DMS53 treated with DMSO at 0.1 percent for 48 hours (cell line): ENCODE measurements at regions not wholly inside any gene's neighbourhood (a gene's known extent, or its start where the extent isn't known, plus 50 kb on each side); places are given as distances from the start of the nearest gene placed in this dataset.

Experiments
- DNase-seq: peaks from one replicate; lab custom pipeline; 2025; ENCODE audit not compliant: unreplicated experiment; lab: John Stamatoyannopoulos, UW

- no peak for DNase-seq
Observed at GRCh38 chr5:164893071-164893470, 1387.7 kb downstream of the MAT2B start.

- DNase-seq = no peak
Observed at GRCh38 chr5:164898705-164899104, 1393.3 kb downstream of the MAT2B start.

DNA sequence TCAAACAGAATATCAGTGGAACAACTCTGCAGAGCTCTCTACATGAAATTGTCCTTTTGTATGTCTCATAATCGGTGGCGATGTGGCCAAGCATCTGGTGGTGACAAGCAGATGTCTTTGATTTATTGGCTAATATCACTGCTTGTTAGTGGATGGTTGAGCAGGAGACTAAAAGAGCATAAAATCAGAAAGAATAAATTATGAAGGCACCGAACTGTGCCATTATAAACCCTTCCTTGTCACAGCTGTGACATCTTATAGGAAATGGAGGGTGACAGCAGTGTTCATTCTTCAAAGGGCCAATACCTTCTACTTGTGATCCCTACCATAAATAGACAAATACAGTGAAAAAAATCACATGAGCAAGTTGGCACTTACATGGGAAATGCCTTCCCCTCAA lies 1404.3 kb downstream of the MAT2B start:
- DNase-seq = no peak

DNA sequence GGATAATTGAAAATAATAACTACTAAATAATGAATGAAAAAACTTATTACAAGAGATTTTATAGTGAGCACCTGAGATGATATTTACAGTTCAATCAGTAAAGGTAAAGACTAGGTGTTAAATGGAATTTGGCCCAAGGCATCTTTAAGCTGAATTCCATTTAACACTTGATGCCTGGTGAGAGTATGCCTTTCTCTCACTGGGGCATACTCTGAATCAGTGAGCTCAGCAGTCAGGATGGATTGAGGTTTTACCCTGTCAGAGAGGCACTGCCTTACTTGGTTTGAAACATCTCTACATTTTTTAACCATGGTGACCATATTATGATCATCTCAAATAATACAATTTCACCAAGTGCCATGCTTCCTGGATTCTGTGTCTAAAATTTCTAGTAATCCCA lies 1416.3 kb downstream of the MAT2B start:
- DNase-seq = no peak

GRCh38 chr5:164934039-164934438 lies 1428.6 kb downstream of the MAT2B start:
- DNase-seq = no peak

- no peak for DNase-seq
Observed at GRCh38 chr5:164934561-164934960, 1429.1 kb downstream of the MAT2B start.

DNA sequence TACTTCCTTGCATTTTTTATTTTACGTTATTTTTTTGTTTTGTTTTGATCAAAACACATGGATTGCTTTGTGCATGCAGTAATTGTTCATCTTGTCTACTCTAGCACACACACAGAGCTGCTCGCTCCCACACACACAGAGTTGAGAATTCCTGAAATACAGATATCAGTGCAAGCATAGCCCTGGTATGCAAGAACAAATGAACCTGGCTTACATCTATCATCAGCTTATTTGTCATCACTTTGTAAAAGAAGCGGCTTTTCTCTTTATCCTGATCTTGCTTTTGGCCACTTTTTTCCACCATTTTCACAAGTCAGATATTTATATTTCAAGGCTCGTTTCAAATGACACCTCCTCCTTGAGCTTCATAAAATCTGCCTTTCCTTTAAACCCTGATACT lies 1435.7 kb downstream of the MAT2B start:
- DNase-seq = no peak

GRCh38 chr5:164950927-164951326 lies 1445.5 kb downstream of the MAT2B start:
- no peak for DNase-seq

GRCh38 chr5:164951570-164951969 lies 1446.2 kb downstream of the MAT2B start:
- no peak for DNase-seq

GRCh38 chr5:164958688-164959087 lies 1453.3 kb downstream of the MAT2B start:
- no peak for DNase-seq

- no peak for DNase-seq
Observed at GRCh38 chr5:164959761-164960160, 1454.3 kb downstream of the MAT2B start.

DNA sequence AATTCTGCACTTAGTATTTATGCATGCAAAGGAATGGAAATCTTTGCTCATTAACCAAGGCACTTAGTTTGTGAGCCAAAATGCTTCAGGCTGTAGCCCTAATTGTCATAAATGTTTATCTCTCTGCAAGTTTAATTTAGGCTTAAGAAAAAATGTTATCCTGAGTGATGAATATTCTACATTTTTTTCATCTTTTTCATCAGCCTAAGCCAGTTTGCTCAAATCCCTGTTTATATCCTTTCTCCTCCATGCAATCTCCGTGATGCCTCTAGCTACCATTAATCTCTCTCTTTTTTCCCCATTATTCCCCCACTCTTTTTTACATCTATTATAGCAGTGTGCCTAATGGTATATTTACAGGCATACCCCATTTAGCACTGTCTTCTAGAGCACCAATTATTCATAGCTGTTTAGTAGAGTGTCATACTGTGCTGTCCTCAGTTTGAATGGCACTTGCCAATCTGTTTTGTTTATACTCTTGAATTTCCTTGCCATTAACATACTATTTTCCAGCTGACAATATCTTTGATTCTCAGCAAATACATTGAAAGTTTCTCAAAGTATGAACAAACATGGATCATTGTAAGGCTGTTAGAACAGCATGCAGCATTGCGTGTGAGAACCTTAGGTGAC lies 1457.0 kb downstream of the MAT2B start:
- DNase-seq = no peak

DNA sequence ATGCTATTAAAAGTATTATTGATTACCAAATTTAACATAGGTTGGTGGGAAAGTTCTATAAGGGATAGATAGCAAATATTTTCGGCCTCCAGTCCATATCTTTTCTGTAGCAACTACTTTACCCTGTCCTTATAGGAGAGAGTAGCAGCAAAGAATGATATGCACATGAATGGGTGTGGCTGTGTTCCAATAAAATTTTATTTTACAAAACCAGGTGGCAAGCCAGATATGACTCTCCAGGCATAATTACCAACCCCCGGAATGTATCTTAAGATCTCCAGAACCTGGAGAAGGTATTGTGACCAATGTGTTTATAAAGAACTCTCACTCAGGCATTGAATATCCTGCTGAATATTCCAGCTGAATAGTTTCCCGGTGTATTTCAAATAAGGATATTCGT lies 1461.2 kb downstream of the MAT2B start:
- DNase-seq = no peak

GRCh38 chr5:164967354-164967753 lies 1461.9 kb downstream of the MAT2B start:
- DNase-seq = no peak

DNA sequence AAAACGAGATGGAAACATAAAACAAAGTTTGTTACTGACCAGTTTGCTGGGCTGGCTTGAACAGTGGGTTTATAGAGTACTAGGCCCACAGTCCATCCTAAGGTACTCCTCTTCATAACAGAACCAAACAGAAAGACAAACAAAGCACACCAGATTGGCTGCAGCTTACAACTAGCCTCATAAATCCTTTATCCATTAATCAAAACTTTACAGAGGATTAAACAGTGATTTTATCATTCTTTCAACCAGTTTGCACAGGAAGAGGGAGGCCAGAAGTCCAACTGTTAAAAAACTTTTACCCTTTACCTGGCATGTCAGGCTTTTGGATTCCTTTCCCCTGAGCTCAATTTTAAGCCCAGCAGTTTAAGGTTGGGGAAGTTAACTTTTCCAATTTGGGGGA lies 1467.6 kb downstream of the MAT2B start:
- DNase-seq = no peak

- DNase-seq = no peak
Observed at GRCh38 chr5:164975986-164976385, 1470.6 kb downstream of the MAT2B start.

- no peak for DNase-seq
Observed at GRCh38 chr5:164980480-164980879, 1475.1 kb downstream of the MAT2B start.

GRCh38 chr5:164998142-164998541 lies 1492.7 kb downstream of the MAT2B start:
- DNase-seq = no peak

DNA sequence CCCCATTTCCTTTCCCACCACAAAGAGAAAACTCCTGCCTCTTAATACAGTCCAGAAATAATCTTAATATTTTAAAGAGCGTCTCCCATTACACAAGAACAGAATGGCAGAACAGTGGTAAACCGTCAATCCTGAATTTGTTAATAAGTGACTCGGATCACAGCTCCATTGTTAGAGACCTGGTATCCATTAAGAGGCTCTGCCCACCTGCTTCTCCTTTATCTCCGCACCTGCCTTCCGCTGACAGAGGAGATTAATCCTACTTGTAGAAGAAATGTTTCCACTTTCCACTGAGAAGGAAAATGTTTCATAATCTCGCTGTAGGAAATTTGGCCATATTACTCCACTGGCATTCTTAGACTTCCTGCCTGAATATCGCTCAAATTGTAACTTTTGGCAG lies 1493.2 kb downstream of the MAT2B start:
- DNase-seq = no peak

DNA sequence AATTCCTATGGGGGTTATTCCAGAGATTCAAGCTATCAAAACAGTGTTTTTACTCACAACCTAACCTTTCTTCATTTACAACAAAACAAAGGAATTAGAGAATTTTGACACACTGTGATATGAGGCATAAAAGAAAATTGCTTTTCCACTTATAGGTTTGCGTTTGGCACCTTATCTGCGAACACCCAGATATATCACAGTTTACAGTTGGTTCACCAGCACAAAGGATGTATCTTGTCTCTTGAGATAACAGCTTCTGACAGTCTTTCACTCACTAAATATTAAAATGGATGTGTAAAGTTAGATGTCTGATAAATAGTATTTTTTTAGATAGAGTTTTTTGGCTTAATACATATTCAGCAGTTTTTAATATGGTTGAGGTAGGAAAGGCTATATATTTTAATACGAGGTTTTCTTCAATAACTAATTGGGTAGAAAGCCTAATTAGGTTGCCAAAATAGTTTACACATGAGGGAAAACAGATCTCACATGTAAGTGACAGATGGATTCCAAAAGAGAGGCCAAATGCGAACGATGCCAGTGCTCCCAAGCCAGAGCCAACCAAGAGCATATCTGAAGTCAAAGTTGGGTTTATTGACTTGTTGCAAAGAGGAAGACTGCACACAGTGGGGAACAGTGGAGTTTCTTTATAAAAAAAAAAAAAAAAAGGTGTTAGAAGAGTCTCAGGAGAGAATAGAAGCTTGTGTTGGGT lies 1495.2 kb downstream of the MAT2B start:
- no peak for DNase-seq

DNA sequence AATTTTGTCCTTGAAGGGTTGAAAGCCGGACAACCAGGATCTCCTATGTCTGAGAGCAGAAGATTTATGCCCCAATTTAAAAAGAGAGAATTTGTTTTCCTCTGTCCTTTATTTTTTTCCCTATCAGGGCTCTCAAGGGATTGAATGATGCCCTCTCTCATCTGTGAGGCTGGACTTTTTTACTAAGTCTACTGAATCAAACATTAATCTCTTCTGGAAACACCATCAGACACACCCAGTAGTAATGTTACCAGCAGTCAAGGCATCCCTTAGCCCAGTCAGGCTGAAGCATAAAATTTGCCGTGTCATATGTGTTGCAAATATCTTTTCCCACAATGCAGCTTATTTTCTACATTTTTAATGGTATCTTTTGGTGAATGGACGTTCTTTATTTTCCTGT lies 1497.9 kb downstream of the MAT2B start:
- DNase-seq = no peak

DNA sequence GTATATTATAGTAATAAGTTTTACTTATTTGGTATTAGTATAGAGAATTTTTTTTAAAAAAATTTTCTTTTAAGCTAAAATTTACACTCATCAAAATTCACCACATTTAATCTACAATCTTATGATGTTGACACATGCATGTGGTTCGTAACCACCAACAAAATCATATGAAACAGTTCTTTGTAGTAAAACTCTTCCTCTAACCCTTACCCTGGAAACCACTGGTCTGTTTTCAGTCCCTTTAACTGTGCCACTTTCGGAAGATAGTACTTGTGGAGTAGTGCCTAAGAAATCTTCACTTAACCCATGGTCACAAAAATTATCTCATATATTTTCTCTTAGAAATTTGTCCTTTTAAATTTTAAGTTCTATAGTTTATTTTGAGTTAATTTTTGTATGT lies 1498.8 kb downstream of the MAT2B start:
- DNase-seq = no peak

DNA sequence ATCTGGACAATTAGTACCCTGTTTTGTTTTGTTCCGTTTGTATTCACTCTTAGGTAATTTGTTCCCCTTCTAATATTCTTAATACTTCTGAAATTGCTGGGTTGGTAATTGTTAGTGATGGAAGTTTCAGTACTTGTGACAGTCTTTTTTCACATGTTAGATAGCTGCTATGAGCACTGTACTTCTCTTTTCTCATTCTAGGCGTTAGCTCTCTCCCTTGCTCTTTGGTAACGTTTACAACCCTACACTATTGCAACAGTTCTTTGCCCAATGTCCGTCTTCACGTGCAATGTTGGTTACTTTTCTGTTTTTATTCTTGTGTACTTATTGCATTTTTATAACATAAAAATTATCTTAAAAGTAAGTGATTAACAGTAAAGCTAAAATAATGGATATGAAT lies 1509.0 kb downstream of the MAT2B start:
- DNase-seq = no peak
